CMK (cell line): ENCODE measurements at regions not wholly inside any gene's neighbourhood (a gene's known extent, or its start where the extent isn't known, plus 50 kb on each side); places are given as distances from the start of the nearest gene placed in this dataset.

Experiments
- DNase-seq: peaks from one replicate; pipeline ENCODE4 v3.0.0-alpha.2; 2010; ENCODE audit warnings: low read depth

DNA sequence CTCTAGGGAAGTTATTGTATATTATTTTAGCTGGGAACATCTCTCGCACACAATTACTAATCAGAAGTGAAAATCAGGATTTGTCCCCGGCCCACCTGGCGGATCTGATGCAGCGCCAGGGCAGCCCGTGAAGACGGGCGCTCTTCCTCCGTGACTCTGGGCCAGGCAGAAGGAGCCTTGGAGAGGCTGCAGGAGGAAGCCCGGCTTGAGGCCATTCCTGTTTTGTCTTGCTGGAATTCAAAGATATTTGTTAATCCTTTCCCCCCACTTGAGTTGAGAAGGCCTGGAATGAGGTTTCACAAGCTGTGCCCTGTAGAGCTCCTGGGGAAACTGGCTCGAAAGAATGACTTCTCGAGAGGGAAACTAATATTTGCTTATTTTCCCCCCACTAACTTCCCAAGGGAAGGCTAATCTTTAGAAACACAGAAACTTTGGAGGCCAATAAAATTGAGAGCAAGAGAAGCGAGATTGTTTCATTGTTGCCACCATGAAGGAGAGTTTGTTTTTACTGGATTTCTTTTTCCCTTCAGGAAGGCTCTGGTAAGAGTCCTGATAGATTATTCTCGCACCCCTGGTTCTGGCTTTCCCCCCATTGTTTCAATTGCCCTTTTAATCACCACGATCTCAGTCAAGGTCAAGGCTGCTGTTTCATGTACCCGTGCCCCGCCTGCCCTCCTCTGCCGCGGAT, 92.8 kb upstream of the SEPTIN5 start:
- DNase-seq, result no peak

DNA sequence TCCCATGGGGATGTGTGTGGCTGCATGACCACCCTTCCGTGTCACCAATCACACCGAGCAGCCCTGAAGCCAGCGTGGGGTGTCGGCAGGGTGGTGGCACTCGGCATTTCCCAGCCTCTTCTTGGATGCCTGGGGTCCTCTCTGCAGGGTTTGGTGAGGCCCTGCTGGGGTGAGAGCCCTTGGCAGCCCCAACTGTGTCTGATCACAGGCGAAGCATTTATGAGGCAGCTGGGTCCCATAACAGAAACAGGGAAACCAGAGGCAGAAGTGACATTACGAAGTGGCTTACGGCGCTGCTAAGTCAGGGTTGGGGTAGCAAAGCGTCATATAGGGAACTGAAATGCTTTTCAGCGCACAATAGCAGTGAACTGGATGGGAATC, 92.3 kb upstream of the SEPTIN5 start:
- no peak for DNase-seq

DNA sequence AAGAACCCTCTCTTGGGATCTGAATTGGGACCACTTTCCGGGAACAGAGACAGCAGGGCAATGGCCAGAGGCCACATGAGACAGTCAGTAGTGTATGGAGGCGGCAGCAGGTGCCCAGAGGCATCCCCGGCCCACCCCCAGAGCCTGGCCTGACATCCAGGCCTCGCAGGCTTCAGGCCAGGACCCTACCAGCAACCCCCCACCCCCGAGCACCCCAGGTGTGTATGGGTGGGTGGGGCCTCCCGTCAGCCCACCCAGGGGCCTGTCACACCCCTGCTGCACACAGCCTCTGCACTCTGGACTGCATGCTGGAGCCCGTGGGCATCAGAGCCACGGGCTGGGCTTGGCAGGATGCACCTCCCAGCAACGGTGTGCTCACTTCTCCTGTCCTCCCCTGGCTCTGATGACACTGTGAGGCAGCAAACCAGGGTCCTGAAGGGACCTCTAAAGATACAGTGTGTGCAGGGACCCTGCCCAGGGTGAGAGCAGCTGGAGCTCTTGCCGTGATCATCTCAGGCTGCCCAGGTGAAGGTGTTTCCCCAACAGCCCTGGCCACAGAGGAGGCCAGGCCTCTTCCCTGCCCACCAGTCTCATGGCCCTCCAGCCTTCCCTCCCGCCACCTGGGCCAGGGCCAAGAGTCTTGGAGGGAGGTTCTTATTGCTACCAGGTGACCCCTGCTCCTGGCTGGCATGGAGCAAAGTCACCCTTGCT, 88.8 kb upstream of the SEPTIN5 start:
- no peak for DNase-seq

DNA sequence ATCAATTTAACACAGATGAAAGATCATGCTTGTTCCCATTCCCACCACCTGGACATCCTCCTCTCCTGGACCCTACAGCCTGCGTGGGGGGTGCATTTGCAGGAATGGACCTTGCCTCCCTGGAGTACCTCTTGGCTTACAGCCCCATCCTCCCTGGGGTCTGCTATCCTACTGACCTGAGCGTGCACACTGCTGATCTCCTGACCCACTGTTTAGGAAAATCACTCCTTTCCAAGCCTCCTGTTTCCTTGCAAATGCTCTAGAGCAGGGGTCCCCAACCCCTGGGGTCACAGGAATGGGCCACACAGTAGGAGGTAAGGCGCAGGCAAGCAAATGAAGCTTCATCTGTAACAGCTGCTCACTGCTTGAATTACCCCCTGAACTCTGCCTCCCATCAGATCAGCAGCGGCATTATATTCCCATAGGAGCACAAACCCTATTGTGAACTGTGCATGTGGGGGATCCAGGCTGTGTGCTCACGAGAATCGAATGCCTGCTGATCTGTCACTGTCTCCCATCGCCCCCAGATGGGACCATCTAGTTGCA, 88.2 kb upstream of the SEPTIN5 start:
- DNase-seq, result no peak

DNA sequence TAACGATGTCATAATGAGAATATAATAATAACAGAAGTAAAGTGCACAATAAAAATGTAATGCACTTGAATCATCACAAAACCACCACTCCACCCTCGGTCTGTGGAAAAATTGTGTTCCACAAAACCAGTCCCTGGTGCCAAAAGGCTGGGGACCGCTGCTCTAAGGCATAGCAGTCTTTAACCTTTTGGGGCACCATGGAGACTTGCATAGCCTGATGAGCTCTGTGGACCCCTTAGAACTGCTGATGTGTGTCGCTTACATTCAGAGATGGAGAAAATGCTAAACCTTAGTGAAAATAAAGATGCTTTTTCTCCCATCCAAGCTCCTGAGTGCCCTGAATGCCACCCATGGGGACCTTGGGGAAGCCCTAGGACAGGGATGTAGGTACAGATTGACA, 87.6 kb upstream of the SEPTIN5 start:
- DNase-seq, result no peak

DNA sequence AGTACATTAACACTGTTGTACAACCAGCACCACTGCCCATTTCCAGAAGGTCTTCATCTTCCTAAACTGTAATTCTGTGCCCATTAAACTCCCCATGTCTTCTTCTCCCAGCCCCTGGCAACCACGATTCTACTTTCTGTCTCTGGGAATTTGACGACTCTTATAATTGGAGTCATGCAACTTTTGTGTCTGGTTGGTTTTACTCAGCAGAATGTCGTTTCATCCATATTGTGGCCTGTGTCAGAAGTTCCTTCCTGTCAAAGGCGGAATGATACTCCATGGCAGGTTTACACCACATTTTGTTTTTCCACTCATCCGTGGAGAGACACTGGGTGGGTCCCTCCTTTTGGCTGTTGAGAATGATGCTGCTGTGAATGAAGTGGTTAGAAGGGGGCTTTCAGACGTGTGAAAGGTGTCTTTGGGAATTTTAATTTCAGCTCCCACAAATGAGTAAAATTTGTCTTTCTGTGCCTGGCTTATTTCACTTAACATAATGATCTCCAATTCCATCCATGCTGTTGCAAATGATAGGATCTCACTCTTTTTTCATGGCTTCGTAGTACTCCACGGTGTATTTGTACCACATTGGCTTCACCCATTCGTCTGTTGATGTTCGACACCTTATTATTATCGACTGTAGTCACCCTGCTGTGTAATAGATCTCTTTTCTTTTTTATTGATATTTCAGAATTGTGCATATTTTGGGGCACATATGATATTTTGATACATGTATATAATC, 86.1 kb upstream of the SEPTIN5 start:
- DNase-seq, result no peak

DNA sequence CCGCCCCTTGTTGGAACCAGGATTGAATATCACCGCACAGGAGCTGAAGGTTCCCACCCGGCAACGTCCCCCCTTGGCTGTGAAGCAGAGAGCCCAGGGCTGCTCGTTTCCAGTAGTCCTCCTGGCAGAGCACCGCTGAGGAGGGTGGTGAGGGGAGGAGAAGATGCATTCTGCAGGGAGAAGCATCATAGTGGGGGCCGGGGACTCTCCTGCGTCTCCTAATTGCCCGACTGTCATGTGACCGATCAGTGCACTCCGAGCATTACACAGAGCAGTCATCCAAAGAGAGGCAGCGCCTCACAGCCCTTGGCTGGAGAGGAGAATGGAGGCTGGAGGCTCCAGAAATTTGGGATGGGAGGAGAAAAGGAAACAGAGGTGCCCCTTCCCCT, 85.0 kb upstream of the SEPTIN5 start:
- DNase-seq, result no peak

DNA sequence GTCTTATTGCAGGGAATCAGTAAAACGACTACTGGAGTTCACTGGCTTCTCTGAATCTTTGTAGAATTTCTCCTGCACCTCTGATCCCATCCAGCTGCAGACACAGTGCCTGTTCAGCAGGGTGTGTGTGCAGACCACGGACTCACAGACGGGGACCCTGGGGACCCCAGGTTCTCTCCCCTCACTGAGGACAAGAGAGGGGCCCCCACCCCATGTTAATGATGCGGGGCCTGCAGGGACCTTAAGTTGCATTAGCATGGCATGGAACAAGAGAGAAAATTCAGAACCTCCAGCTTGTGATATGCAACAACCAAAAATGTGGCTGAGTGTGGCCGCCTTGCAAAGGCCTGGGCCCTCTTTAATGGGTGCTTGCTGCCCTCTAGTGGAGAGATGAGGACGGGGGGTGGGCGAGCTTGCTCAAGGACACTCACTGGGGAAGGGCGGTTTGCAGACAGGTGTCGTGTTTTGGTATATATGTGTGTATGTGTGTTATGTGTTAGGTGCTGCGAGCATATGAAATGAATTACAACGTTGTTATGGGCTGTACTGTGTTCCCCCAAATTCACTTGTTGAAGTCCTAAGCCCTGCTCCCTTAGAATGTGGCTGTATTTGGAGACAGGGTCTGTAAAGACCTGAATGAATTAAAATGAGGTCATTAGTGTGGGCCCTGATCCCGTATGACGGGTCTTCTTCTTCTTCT, 84.4 kb upstream of the SEPTIN5 start:
- peak; percentile 62 for DNase-seq

DNA sequence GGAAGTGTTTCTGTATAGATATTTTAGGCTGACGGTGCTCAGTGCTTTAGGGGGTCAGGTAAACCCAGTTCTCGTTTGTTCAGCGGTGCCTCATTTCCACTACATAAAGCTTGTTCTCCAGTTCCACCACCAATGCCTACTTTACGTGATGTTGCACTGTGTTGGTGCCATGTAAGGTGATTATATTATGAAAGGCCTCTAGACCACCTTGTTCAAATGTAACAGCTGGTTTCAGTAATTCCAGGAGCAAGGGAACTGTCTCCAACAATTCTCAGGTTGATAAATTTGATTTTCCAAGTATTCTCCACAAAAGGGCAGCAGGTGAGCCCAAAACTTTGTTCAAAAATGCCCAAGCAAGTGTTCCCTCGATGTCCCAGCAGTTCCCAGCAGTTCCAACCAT, 83.7 kb upstream of the SEPTIN5 start:
- DNase-seq, result no peak

DNA sequence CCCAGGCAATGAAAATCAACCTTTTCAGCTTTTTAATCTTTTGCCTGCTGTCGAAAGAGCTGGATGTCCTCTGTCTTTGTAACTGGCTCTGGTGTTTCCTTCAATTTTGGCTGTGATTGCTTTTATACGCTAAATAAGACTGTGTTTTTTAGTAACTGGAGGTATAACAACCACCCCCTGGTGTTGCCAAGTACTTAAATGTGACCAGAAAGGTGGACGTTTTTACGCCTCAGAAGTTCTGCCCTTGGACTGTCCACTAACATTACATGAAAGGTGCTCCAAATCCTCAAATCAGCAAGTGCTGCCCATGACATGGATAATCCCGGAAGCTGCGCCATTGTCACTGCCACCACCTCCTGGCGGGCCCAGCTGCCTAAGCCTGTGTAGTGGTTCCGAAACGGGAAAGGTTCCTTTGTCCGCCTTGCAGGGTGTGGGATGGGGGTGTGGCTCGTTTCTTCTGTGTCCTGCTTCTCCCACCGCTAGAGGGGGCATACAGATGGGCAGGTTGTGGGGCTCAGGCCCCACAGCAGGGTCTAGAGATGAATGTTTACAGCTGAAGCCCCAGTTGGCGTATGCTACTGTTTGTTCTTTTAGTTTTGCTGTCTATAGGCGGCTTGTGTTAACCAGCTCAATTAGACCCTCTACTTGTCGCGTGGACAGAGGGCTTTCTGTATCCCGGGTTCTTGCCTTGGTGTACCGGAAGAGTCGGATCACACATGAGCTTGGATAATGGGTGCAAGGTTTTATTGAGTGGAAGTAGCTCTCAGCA, 82.2 kb upstream of the SEPTIN5 start:
- no peak for DNase-seq

DNA sequence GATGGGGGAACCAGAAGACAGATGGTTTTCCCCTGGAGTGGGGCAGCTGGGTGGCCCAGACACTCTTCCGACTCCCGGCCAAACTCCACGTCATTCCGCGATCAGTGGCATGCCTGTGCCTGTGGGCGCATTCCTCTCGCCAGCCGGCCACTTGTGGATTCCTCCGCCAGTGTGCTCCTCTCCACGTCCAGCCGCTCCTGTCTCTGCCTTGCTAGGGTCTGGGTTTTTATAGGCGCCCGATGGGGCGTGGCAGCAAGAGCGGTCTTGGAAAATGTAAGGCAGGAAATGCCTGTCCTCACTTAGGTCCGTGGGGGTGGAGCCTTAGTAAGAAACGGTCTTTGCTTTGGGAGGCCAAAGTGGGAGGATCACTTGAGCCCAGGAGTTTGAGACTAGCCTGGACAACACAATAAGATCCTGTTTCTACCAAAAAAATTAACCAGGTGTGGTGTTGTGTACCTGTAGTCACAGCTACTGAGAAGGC, 81.6 kb upstream of the SEPTIN5 start:
- no peak for DNase-seq

DNA sequence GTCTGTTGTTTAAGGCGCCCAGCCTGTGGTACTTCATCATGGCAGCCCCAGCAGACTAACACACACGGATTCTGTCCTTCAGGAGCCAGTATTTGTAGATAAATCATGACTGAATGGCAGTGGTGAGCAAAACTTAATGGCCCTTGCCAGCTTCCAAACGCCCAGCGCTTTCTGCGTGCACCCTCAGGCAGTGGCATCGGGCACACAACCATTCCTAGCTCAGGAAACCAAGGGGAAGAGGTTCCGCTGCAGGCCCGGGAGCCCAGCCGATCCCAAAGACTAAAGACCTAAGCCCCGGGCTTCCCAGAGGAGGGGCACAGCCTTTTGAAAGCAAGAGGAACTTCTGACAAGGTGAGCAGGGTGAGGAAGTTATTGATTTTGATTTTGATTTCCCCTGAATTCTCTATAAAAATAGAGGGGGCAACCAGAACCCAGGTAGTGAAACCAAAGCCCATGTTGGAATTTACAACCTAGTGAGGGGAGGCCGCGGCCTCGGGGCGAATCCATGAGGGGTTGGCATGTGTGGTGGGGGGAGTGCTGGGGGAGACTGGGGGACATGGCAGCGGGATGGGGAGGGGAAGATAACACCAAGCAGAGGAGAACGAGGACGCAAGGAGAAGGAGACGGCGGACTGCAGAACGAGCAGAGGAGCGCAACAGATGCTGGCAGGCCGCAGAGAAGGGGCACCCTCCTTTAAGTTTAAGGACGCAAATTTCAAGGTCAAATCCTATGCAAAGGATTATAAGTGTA, 79.9 kb upstream of the SEPTIN5 start:
- no peak for DNase-seq

DNA sequence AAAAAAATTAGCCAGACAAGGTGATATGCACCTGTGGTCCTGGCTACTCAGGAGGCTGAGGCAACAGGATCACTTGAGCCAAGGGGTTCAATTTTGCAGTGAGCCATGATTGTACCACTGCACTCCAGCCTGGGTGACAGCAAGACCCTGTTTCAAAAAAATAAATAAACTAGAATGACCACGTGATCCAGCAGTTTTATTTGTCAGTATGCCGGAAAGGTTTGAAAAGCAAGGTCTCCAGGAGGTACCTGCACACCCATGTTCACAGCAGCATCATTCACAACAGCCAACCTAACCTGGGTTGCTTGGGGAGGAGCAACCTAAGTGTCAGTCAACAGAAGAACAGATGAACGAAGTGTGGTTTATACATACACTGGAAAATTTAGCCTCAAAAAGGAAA, 78.7 kb upstream of the SEPTIN5 start:
- no peak for DNase-seq

DNA sequence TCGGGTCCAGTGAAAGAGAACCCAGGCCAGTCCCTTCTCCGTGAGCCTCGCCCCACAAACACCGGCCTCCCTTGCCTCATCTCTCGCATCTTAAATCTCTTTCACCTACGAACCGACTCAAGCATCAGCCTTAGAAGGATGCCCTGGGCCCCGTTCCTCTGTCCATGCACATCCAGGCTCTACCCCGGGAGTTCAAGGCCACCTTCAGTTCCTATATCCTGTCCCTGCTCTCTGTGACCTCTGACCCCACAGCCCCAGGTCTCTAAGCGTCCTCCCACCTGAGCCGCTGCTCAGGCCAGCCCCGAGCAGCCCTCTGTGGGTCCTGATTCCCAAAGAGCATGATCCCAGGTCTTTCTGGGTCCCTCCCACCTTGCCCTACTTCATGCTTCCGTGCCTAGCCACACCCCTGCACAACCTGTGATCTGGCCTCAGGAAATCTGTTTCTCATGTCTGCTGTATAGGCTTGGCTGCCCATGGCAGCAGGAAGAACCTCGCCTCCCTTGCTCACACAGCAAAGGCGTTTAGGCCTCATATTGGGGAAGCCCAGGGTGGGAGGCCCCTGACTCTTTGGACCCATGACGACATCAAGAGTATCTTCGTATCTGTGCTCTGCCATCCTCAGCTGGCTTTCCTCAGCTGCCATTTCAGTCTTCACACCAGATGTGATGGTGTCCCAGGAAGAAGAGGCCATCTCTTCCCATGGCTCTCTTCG, 77.5 kb upstream of the SEPTIN5 start:
- no peak for DNase-seq

DNA sequence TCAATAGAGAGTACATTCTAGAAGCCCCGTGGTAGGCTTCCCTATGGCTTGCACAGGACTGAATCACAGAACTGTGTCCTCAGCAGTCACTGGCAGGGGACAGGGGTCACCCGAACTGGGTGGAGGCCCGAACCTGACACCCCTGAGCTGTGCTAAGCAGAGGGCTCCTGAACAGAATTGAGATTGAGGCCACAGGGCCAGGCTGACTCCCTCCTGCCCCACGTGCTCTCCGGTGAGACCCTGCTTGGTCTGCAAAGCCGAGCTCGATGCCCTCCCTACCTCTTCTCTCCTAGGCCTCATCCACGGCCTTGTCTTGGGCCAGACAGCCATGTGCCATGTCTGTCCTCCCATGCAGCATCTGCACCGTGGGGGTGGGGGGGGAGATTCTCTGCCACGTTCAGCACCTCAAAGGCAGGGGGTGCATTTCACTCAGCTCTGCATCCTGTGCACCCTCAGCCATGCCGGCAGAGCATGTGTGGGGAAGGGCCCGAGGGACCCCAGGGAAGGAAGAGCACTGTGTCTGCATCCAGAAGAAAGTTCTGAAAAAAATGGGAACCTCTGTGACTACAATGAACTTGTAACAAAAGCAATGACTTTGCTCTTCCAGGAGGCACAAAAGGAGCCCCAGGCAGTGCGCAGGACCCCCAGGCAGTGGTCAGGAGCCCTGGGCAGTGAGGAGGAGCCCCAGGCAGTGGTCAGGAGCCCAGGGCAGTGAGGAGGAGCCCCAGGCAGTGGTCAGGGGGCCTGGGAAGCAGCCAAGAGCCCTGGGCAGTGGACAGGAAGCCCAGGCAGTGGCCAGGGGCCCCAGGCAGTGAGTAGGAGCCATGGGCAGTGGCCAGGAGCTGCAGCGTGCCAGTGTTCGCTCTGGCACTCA, 76.7 kb upstream of the SEPTIN5 start:
- DNase-seq, result no peak

DNA sequence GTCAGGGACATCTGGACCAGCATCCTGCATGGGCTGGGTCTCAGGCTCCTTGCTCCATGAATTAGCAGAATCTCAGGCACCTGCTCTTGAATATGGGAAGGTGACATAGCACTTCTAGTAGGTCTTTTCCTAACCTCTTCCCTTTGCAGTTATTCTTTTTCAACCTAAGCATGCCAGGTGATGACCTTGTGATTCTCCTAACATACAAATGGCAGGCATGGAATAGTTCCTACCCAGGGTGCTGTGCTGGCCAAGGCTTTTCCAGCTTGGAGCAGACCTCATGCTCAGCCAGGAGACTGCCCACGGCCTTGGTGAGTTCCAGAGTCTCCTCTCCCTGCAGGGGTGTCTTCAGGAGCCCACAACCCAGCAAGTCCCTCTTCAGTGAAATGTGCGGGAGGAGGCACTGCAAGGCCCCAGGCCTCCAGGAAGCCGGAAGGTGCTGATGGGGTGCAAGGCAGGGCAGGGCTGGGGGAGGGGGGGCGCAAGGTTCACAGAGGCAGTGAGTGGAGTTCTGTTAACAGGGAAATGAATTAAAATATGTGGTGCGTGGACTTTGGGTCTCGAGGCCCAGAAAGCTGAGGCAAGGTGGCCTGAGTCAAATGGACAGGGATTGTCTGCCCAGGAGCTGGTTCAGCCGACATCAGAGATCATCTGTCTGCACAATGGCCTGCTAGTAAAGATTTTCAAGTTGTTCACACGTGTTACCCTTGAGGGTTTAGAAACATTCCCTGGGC, 75.9 kb upstream of the SEPTIN5 start:
- no peak for DNase-seq

DNA sequence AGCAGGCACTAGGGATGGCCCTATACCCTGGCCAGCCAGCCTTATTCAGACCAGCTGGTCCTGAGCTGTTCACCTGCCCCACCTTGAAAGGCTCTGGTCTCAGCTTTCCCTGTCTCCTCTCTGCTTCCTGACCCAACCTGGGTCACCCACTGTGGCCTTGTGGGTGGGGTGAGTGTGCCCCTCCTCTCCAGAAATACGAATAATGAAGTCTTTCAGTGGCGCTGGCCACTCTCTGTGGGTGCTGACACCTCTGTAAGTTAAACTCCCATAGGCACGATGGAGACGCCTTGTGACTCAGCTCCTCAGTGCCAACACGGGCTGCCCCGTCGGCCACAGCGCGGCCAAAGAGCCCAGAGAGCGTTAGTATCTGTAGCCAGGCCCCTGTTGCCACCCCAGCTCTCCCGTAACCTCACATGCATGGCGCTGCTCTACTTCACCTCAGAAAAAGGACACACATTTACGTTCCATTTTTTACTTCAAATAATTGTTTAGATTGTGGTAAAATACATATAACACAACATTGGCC, 74.6 kb upstream of the SEPTIN5 start:
- DNase-seq, result no peak

DNA sequence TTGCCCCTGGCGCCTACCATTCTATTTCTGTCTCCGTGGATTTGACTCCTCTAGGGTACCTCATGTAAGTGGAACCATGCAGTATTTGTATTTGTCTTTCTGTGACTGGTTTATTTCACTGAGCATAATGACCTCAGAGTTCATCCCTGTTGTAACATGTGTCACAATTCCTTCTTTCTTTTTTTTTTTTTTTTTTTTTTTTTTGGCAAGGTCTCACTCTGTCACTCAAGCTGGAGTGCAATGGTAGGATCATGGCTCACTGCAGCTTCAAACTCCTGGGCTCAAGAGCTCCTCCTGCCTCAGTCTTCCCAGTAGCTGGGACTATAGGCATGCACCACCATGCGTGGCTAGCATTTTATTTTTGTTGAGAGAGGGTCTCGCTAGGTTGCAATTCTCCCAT, 74.0 kb upstream of the SEPTIN5 start:
- DNase-seq, result no peak
